Cardiac septum (tissue), 1 donor: ENCODE measurements at regions not wholly inside any gene's neighbourhood (a gene's known extent, or its start where the extent isn't known, plus 50 kb on each side); places are given as distances from the start of the nearest gene placed in this dataset.
"Not testable (repeated sequence)": the region's sequence is repeated elsewhere in the genome, so short reads cannot be mapped to it uniquely, and the experiment has no call there.

Experiments used
- DNase-seq: peaks from one replicate; pipeline ENCODE4 v3.0.0-alpha.2; 2020; ENCODE audit warnings: low spot score
- intact Hi-C: fragments of 100-400 bp; cut with DNase I; formaldehyde crosslinking; loops from one replicate; pipeline ENCODE4 v1.14.0; 2022
- donor health status: DM: no; HTN: no; CAD: no.

GRCh38 chr4:11970754-11971153 is 542.1 kb upstream of the HS3ST1 start:
- intact Hi-C loops = no loop called here
- no peak for DNase-seq

GRCh38 chr4:11966782-11967181 is 538.1 kb upstream of the HS3ST1 start:
- intact Hi-C loops = loop anchor here (10.0 kb wide), 1 partner anchor 142 kb away; no protein-coding TSS in a partner anchor
- no peak for DNase-seq

- DNase-seq = no peak
- intact Hi-C loops = no loop called here
Measured at GRCh38 chr4:11954093-11954492, 525.4 kb upstream of the HS3ST1 start.

GRCh38 chr4:11949355-11949754 is 520.7 kb upstream of the HS3ST1 start:
- intact Hi-C loops = no loop called here
- DNase-seq = no peak

- DNase-seq, intact Hi-C loops: not testable (repeated sequence)
Measured at GRCh38 chr4:11947629-11948028, 518.9 kb upstream of the HS3ST1 start.

- intact Hi-C loops = no loop called here
- no peak for DNase-seq
Measured at GRCh38 chr4:11937941-11938340, 509.2 kb upstream of the HS3ST1 start.

- intact Hi-C loops = no loop called here
Measured at GRCh38 chr4:11931266-11931820, 502.6 kb upstream of the HS3ST1 start.

GRCh38 chr4:11929080-11929479 is 500.4 kb upstream of the HS3ST1 start:
- intact Hi-C loops = no loop called here
- no peak for DNase-seq

More at GRCh38 chr4:11931266-11931820, 502.6 kb upstream of the HS3ST1 start:
- DNase-seq = no peak

GRCh38 chr4:11919316-11919715 is 490.6 kb upstream of the HS3ST1 start:
- no peak for DNase-seq
- intact Hi-C loops = no loop called here

GRCh38 chr4:11914406-11914805 is 485.7 kb upstream of the HS3ST1 start:
- DNase-seq = no peak
- intact Hi-C loops = no loop called here

GRCh38 chr4:11912886-11913285 is 484.2 kb upstream of the HS3ST1 start:
- DNase-seq = no peak
- intact Hi-C loops = no loop called here

GRCh38 chr4:11910812-11911211 is 482.1 kb upstream of the HS3ST1 start:
- DNase-seq = no peak
- intact Hi-C loops = no loop called here

- intact Hi-C loops = no loop called here
- no peak for DNase-seq
Measured at GRCh38 chr4:11908712-11909111, 480.0 kb upstream of the HS3ST1 start.

GRCh38 chr4:11908205-11908604 is 479.5 kb upstream of the HS3ST1 start:
- DNase-seq = no peak
- intact Hi-C loops = no loop called here

GRCh38 chr4:11904846-11905739 is 476.4 kb upstream of the HS3ST1 start:
- no peak for DNase-seq
- intact Hi-C loops = loop anchor here (2.0 kb wide), 1 partner anchor 280 kb away; no protein-coding TSS in a partner anchor

GRCh38 chr4:11904117-11904535 is 475.4 kb upstream of the HS3ST1 start:
- DNase-seq = no peak
- intact Hi-C loops = loop anchor here (2.0 kb wide), 1 partner anchor 279 kb away; no protein-coding TSS in a partner anchor

- intact Hi-C loops = no loop called here
- no peak for DNase-seq
Measured at GRCh38 chr4:11901089-11901488, 472.4 kb upstream of the HS3ST1 start.

- intact Hi-C loops = no loop called here
- no peak for DNase-seq
Measured at GRCh38 chr4:11900359-11900758, 471.7 kb upstream of the HS3ST1 start.

GRCh38 chr4:11898796-11899195 is 470.1 kb upstream of the HS3ST1 start:
- intact Hi-C loops = no loop called here
- DNase-seq = no peak

GRCh38 chr4:11895766-11896165 is 467.1 kb upstream of the HS3ST1 start:
- no peak for DNase-seq
- intact Hi-C loops = no loop called here

- intact Hi-C loops = no loop called here
- DNase-seq = no peak
Measured at GRCh38 chr4:11894977-11895376, 466.3 kb upstream of the HS3ST1 start.
